Brain pericyte (primary cell): ENCODE measurements at regions not wholly inside any gene's neighbourhood (a gene's known extent, or its start where the extent isn't known, plus 50 kb on each side); places are given as distances from the start of the nearest gene placed in this dataset.

Source experiments
- DNase-seq: peaks from one replicate; pipeline ENCODE4 v3.0.0-alpha.2; 2012; ENCODE audit warnings: low read depth, low spot score

DNA sequence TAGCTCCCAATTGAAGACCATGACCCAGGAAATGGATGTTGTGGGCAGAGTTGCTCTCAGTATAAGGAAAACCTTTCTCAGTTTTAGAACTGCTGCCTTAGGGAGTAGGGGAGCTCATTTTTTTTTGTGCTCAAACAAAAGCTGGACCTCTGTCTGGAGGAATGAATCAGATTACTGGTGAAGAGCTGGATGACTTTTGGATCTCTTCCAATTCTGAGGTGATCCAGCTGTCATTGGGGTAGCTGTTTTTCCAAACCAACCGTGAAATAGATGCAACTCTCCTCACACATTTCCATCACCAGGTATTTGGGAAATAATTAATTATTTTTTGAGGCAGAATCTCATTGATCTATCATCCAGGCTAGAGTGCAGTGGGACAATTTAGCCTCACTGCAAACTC, 251.3 kb upstream of the PLET1 start:
- DNase-seq = no peak

DNA sequence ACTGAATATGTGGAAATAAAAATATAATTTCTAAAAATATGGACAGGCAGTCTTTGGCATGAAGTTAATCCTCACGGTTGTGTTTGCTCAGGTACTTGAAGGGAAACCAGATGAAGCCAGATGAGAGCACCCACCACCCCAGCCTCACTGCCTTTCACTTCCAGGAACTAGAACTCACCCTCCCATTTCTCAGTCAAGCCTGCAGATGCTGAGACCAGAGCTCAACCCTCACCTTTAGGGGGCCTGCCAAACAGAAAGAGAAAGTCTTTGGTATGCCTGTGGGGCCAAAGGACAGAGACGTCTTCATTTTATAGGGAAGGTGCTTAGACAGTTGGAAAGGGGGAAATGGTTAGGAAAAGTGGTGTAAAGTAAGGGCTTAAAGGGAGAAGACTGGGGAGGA, 252.8 kb upstream of the PLET1 start:
- DNase-seq = no peak

DNA sequence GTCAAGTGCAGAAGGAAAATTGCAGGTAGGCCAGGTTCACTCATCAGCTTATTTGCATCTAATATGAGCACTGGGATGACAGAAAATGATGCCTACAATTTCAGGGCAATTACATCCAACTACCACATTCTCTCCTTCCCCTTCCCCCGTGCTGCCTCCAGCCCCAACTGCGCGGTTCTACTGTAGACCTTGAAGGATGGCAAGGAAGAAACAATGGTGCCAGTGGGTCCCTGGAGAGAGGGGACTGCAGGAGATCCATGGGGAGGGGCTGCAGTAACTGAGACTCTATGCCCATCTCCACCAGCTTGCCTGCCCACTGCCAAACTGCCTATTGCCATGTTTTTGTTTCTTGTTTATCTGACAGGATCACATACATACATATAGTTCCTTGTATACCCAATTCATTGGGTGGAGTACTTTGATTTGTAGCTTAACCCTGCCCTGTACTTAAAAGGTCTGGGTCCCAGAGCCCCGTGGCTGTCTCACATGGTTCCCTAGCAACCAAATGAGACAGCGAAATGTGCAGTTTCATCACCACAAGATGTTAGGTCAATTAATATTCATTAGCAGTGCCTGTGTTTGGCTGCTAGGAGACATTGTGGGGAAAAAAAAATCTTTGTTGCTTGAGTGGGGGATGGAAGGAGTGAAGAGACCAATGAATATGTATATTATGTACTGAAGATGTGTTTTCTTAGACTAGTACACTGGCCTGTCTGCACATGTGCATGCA, 253.5 kb upstream of the PLET1 start:
- no peak for DNase-seq

DNA sequence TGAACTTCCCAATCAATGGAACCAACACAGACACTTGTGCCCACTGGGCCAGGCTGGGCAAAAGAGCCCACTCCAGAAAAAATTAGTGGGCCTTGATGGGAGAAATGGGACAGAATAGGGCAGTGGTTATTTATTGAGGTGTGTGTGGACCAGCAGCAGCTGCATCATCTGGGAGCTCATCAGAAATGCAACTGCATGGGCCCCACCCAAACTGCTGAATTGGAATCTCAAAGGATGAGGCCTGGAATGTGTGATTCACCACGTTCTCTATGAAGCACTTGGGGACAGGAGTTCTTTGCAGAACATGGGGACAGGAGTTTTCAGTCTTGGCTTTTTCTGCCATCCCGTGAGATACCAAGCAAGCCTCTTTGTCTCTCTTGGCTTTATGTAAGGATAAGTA, 255.6 kb upstream of the PLET1 start:
- DNase-seq = no peak

DNA sequence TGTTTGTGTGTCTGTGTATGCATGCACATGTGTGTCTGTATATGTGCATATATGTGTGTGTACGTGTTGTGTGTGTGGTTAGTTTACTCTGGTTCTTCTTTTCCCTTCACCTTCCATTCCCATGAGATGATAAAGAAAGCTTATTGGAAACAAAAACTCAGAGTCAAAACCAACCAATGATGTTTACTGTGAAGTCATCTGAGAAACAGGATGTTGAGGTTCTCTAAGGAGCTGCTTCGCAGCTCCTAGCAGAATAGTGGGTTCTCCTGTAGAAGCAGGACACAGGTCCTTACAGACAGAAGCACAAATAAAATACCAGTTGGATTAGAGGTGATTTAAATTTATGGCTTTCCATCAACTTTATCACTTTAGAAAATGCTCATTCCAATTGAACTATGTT, 256.1 kb upstream of the PLET1 start:
- DNase-seq = no peak

DNA sequence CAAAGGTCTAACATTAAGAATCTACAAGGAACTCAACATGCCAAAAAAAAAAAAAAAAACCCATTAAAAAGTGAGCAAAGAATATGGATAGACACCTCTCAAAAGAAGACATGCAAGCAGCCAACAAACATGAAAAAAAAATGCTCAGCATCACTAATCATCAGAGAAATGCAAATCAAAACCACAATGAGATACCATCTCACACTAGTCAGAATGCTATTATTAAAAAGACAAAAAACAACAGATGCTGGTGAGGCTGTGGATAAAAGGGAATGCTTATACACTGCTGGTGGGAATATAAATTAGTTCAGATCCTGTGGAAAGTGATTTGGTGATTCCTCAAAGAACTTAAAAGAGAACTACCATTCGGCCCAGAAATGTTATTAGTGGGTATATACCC, 257.7 kb upstream of the PLET1 start:
- DNase-seq = no peak

DNA sequence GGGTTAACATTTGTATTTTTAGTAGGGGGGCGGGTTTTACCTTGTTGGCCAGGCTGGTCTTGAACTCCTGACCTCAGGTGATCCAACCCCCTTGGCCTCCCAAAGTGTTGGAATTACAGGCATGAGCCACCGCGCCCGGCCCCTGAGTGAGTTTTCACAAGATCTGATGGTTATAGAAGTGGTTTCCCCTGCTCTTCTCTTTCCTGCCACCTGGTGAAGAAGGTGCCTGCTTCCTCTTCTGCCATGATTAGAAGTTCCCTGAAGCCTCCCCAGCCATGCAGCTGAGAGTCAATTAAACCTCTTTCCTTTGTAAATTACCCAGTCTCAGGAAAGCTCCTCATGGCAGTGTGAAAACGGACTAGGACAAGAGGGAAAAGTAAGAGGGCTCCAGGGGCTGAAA, 259.1 kb upstream of the PLET1 start:
- no peak for DNase-seq

DNA sequence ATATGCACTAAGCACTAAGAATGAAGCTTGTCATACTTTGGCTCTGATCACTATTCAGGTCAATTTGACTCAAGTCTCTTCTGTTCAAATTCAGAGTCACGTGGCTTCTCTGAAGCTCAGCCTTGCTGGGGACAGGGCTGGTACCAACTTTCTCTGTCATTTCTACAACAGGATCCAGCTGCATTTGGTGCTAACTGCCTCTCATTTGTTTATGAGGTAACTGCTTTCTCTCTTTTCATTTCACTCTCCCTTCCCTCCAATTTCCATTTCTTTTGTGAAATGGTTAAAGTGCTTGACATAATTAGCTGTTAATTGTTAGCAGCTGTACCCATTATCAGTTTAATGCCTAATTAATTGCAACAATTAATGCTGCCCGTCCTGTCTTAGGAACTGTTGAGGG, 259.7 kb upstream of the PLET1 start:
- no peak for DNase-seq

DNA sequence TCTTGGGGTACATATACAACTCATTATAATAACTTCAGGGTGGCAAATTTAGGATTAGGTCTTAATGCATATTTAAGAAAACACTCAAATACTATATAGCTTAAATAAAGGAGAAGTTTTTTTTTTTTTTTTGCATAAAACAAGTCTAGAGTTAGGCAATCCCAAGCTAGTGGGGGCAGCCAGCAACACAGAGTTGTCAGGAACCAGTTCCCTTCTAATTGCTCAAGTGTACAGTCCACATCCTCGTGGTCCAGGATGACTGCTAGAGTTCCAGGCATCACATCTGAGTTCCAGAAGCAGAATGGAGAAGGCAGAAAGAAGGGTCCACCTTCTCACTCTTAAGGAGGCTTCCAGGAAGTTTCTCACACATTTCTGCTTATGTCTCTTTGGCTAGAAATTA, 261.9 kb upstream of the PLET1 start:
- DNase-seq = no peak

DNA sequence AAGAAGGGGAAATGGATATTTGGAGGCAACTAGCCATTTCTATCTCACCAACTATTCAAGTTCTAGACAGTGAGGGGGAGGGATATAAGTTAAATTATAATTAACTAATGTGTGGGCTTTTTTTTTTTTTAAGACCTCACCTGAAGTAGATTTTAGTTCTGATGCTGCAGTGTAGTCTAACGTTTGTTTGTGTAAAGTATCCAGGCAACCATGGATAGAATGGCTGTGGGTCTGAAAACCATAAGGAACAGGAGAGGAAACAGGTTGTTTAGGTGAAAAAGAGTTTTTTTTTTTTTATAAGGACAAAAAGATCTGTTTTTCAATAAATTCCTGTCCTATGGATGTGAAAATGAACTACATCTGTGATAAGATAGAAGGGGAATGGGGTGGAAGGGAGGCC, 262.4 kb upstream of the PLET1 start:
- no peak for DNase-seq

DNA sequence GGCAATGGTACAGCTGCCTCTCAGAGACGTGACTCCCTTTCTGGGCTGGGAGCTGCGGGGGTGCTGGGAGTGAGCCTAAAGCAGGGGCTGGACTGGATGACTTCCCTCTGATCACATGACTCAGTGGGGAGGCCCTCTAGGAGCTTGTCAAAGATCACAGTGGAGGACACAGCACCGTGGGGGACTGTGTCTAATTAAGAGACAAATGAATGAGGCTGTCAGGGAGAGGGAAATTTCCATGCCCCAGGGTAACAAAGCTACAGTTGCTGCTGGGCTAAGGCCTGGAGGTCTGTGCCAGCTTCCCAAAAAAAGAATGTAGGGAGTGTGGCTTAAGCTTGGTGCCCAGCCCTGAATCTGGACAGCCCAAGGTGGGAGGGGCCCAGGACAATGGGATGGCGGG, 262.8 kb upstream of the PLET1 start:
- DNase-seq = no peak

DNA sequence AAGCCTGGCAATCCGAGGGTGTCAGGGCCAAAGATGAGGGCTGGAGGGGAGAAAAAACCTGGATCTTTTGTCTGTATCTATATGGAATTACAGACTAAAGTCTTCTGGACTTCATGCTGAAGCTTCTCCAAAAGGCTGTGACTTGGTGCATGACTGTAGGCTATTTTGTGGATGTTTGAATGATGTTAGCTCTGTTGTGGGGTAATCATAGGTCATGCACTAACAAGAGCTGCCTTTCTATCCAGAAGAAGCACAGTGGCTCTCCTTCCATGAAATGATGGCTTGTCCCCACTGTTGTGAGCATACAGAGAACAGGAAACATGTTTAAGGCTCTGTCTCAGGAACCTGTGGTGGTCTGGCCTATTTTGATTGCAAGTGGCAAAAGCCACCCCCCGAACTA, 263.3 kb upstream of the PLET1 start:
- DNase-seq = no peak

DNA sequence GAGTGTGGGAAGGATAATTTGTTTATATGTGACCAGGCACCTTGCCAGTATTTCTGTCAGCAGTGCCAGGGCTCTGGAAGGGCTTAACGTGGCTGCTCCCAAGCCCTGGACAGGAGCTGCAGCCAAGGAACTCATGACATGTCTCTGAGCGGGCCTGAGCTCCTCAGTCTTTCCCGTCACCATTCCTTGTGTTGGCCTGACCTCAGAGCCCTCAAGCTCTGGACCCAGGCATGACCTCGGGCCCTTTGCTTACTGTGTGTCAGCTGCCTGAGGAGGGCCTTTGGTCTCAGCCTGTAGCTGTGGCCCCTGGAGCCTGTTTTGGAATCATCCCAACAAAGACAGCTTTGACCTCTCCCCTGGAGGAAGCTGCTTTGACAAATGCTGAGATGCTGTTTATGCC, 264.1 kb upstream of the PLET1 start:
- DNase-seq = no peak

DNA sequence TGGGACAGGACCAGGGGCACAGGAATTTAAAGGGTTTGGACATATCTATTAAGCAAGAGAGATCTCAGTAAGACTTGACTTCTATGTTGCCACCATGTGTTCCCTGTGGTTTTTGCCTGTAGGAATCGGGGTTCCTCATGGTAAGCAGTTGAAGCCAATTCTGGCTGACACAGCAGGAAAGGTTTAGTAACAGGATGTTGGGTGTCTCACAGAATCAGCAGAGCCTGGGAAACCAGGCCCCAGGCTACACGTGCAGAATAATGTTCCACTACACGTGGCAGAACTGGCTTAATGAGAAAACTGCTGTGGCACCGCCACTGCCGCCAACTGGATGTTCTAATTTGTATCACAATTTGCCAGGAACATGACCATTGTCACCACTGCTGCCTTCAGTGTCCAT, 264.6 kb upstream of the PLET1 start:
- peak; percentile 26 for DNase-seq

DNA sequence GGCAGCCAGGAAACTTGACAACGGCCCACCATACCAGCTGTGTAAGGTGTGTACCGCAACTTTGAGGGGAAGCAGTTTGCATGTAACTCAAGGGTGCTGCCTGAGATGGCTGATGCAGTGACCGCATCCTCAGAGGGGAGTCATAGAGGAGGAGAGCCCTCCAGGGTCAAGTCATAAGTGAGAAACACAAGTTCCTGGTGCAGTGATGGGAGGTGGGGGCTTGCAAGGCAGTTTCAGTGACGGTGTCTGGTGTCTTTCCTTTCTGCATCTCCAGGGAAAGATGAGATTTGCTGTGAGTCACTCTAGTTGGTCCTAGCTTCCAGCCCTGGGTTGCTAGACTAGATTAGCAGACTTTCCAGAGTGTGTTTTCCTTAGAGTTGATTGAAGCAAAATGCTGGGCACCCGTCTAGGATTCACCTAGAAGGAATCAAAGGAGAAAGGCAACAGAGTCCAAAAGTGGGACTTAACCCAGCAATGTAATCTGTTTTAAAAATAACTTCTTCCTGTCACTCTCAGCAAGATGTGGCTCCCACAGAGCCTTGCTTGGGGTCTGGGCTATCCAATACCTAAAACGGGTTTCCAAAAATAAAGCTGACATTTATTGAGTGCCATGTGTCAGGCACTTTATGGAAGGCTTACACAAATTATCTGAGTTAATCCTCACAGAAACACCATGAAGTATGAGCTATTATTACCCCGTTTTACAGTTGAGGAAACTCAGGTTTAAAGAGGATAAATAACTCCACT, 265.4 kb upstream of the PLET1 start:
- DNase-seq = no peak

DNA sequence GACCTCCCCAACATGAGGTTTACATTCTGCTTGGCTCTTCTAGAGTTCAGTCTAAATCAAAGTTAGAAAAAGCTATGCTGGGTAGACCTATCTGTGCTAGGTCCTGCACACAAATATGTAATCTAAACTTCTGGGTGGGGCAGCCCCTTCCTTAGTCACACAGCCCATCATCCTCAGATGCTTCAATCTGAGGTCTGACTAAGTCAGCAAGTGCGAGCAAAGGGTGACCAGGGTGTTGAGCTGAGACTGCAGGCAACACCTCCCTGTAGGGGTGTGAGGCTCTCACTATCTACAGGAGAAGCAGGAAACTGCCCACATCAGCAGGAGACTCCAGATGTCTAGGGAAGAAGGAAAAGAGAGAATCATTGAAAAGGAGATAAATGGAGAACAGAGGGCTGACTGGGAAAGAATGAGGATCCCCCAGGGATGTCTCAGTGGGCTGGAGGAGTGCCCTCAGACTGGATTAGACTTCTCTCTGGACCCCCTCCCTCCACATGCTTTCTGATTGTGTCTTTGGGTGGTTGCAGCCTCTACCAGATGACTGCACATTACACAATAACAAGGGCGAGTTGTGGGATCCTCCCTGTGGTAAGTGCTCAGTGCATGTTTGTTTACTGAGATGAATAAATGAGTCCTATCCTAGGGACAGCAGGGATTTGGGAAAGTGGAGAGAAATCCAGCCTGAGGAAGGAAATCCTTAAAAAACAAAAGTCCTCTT, 266.2 kb upstream of the PLET1 start:
- no peak for DNase-seq

DNA sequence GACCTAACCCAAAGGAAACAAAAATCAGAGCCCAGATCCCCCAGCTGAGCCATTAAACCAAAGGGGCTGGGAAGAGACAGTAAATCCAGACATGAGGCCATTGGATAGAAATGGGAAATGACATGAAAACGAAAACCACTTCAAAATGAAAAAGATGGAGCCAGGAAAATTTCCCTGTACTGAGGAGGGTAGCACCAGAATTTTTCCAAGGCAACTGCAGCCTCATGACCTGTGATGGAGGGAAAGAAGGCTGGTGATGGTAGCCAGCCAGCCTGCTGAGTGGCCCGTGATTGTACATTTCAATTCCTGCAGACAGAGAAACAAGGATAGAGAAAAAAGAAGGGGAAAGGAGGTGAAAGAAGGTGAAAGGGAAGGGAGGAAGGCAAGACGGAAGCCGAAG, 268.4 kb upstream of the PLET1 start:
- DNase-seq = no peak

DNA sequence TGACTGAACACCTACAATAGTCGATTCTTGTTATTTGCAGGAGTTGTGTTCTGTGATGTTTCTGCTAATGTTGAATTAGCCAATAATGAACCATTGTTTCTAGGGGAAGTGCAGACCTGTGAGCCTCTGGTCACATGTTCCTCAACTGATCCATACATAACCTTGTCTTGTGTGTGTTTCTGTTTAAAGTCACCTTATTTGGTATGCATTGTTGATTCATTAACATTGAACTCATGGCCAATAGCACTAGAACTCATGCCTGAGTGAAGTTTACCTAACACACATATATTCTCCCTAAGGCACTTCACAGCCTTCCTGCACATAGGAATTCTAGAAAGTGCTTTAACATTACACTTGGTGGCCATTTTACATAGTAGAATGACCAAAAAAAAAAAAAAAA, 271.8 kb upstream of the PLET1 start:
- no peak for DNase-seq

DNA sequence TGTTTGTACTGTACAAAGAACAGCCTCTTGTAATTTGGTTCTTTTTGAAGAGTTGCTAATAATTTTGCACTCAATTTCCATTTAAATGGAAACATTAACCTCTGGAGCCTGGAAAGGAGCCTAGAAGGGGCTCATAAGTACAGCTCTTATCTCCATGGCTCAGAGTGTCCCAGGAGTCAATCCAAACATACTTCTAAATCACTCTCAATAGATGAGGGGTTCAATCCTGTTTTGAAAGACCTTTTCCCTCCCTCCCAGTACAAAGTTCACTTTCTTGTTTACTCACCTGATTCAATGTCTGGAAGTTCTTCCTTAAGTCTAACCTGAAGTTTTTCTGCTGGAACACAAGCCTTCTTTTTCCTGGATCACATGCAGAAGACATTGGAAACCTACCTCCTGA, 273.0 kb upstream of the PLET1 start:
- DNase-seq = no peak

DNA sequence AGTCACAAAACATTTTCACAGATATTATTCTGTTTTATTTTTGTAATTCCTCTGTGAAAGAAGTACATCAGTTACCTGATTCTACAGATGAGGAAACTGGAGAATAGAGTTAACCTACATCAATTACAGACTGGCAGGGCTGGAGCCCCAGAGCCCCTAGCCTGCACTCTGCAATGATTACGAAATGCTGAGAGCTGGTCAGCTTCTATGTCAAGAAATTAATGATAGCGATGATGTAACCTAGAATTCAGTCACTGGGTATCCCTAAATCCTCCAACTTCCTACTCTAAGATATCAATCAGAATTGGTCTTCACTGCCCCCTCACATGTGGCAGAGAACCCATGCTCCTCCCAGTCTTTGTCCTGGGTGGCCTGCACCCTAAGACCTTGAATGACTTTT, 273.5 kb upstream of the PLET1 start:
- DNase-seq = no peak

DNA sequence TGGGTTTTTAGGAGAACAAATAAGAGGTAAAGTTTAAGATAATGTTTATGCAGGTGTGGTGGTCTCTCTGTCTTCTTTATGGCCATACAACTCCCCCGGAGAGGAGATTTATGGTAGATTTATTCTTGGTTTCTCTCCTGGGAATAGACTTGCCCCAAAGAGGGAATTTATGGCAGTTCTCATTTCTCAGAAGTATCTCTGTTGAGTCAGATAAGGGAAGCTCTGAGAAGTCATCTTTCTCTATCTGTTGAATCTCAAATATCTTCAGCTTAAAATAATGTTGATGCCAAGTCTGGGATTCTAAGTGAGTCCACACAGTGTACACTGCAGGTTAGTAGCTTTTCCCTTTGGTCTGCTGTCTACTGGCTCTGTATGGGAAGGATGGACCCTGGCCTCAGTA, 276.4 kb upstream of the PLET1 start:
- DNase-seq = no peak

DNA sequence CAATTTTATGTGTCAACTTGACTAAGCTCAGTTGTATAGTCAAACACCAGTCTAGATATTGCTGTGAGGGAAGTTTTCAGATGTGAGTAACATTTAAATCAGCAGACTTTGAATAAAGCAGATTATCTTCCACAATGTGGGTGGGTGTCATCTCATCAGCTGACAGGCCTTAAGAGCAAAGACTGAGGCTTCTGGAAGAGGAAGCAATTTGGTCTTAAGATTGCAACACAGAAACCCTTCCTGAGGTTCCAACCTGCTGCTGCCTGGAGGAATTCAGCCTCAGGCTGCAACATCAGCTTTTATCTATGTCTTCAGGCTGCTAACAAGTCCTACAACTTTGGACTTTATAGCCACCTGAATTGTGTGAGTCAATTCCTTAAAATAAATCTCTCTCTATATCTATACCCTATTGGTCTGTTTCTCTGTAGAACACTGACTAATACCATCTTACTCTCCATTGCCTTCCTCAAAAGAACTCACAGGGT, 277.2 kb upstream of the PLET1 start:
- no peak for DNase-seq
